CD14-positive monocyte (primary cell): ENCODE measurements at regions not wholly inside any gene's neighbourhood (a gene's known extent, or its start where the extent isn't known, plus 50 kb on each side); places are given as distances from the start of the nearest gene placed in this dataset.

Experiments used
- DNase-seq, 3 donors: peaks; one replicate each; pipeline ENCODE4 v3.0.0-alpha.2; 2011 to 2022
- H2AFZ ChIP-seq: 2 replicates; pipeline ENCODE4 v1.6.0; 2012; ENCODE audit warnings: mild to moderate bottlenecking, low read depth, low read length, inconsistent platforms; ENCODE audit not compliant: insufficient read depth, poor library complexity, severe bottlenecking
- H3K27ac ChIP-seq, 2 donors: 1 replicate in 1 of 2; 2 replicates in 1 of 2; pipeline ENCODE4 v1.5.1; 2012 to 2013; ENCODE audit warnings: low read length in 2 of 2, control low read depth in 1 of 2, inconsistent platforms in 1 of 2, low read depth in 1 of 2, mild to moderate bottlenecking in 1 of 2
- H3K27me3 ChIP-seq, 2 donors: one replicate each; pipeline versions ENCODE4 v1.6.0 to v1.6.1; 2011 to 2013; ENCODE audit warnings: low read length in 2 of 2; ENCODE audit not compliant: control insufficient read depth in 2 of 2, insufficient read depth in 2 of 2
- H3K36me3 ChIP-seq, 2 donors: replicated peaks in 1 of 2; 1 replicate in 1 of 2; 2 replicates in 1 of 2; pipeline versions ENCODE4 v1.5.1 to v1.6.1; 2012 to 2013; ENCODE audit warnings: low read length in 2 of 2, control low read depth in 1 of 2, inconsistent platforms in 1 of 2, mild to moderate bottlenecking in 1 of 2; ENCODE audit not compliant: insufficient read depth in 2 of 2, control insufficient read depth in 1 of 2
- H3K4me1 ChIP-seq, 2 donors: 1 replicate in 1 of 2; 2 replicates in 1 of 2; pipeline versions ENCODE4 v1.5.1 to v1.6.1; 2012 to 2013; ENCODE audit warnings: low read length in 2 of 2, control low read depth in 1 of 2, inconsistent platforms in 1 of 2, mild to moderate bottlenecking in 1 of 2, moderate library complexity in 1 of 2; ENCODE audit not compliant: insufficient read depth in 2 of 2, control insufficient read depth in 1 of 2
- H3K4me2 ChIP-seq: replicated peaks from 2 replicates; pipeline ENCODE3; 2012; ENCODE audit warnings: low read length, moderate library complexity, mild to moderate bottlenecking; ENCODE audit not compliant: poor library complexity, severe bottlenecking; ENCODE audit errors: extremely low read depth
- H3K4me3 ChIP-seq, 3 experiments: fragments of 200-600 bp in 1 of 3; sonication (generic) in 1 of 3; replicated peaks in 1 of 3; 1 replicate in 2 of 3; 2 replicates in 1 of 3; pipeline ENCODE4 v1.5.1; 2011 to 2013; ENCODE audit warnings: low read length in 3 of 3, mild to moderate bottlenecking in 3 of 3, control low read depth in 2 of 3, low read depth in 2 of 3, inconsistent platforms in 1 of 3, moderate library complexity in 1 of 3
- H3K79me2 ChIP-seq: 2 replicates; pipeline ENCODE4 v1.6.0; 2012; ENCODE audit warnings: mild to moderate bottlenecking, control low read depth, inconsistent platforms, low read length, moderate library complexity; ENCODE audit not compliant: insufficient read depth
- H3K9ac ChIP-seq: 2 replicates; pipeline ENCODE4 v1.6.0; 2017; ENCODE audit warnings: low read length, mild to moderate bottlenecking; ENCODE audit not compliant: insufficient read depth, poor library complexity, severe bottlenecking
- H3K9me3 ChIP-seq, 2 donors: replicated peaks in 1 of 2; 1 replicate in 1 of 2; 2 replicates in 1 of 2; pipeline versions ENCODE4 v1.5.1 to v1.6.1; 2012 to 2013; ENCODE audit warnings: low read length in 2 of 2, control low read depth in 1 of 2; ENCODE audit not compliant: control insufficient read depth in 1 of 2, insufficient read depth in 1 of 2
- H4K20me1 ChIP-seq: 2 replicates; pipeline ENCODE4 v1.6.0; 2012; ENCODE audit warnings: mild to moderate bottlenecking, low read length, control low read depth, moderate library complexity; ENCODE audit not compliant: insufficient read depth
- H3K27ac Mint-ChIP-seq, 7 donors: one replicate each; pipeline ENCODE4 v1.8.0; 2020; ENCODE audit warnings: mild to moderate bottlenecking in 7 of 7, mixed read lengths in 7 of 7, moderate library complexity in 6 of 7, inconsistent platforms in 2 of 7
- H3K27me3 Mint-ChIP-seq, 3 donors: one replicate each; pipeline ENCODE4 v1.8.0; 2021 to 2022; ENCODE audit warnings: low read depth in 3 of 3, mild to moderate bottlenecking in 3 of 3, mixed read lengths in 3 of 3, moderate library complexity in 3 of 3, inconsistent platforms in 1 of 3
- H3K36me3 Mint-ChIP-seq, 2 donors: one replicate each; pipeline ENCODE4 v1.8.0; 2020; ENCODE audit warnings: mixed read lengths in 2 of 2, inconsistent platforms in 1 of 2, mild to moderate bottlenecking in 1 of 2
- H3K4me1 Mint-ChIP-seq: one replicate; pipeline ENCODE4 v1.8.0; 2020; ENCODE audit warnings: mild to moderate bottlenecking, mixed read lengths
- H3K4me3 Mint-ChIP-seq, 2 donors: one replicate each; pipeline ENCODE4 v1.8.0; 2020; ENCODE audit warnings: mild to moderate bottlenecking in 2 of 2, mixed read lengths in 2 of 2, moderate library complexity in 1 of 2
- H3K9me3 Mint-ChIP-seq, 7 donors: one replicate each; pipeline ENCODE4 v1.8.0; 2020 to 2022; ENCODE audit warnings: mixed read lengths in 7 of 7, mild to moderate bottlenecking in 6 of 7, moderate library complexity in 6 of 7, inconsistent platforms in 2 of 7
- CTCF ChIP-seq: fragments of 200-600 bp; IDR thresholded peaks from one replicate; pipeline ENCODE4 v1.8.0; 2022; ENCODE audit warnings: antibody characterized with exemption, mild to moderate bottlenecking
- WGBS: methylation state at CpG from one replicate; pipeline ENCODE4 v1.1.5; 2013; ENCODE audit warnings: missing lambda C conversion rate; ENCODE audit not compliant: insufficient coverage; 5-methylcytosine and 5-hydroxymethylcytosine counted together
- intact Hi-C, 2 donors: fragments of 100-400 bp; cut with micrococcal nuclease; formaldehyde crosslinking; loops; one replicate each; pipeline versions ENCODE4 v1.15.0 to v1.15.1; 2023

- Histone ChIP-seq H3K4me2 (no peak overlapping the region), H3K9ac (no peak overlapping the region), H3K4me3 (no peak overlapping the region), H3K9me3 (no peaks in the 10 kb centered on the region), H3K27ac (no peak overlapping the region), H3K4me1 (no peaks in the 10 kb centered on the region), H3K27me3 (no peaks in the 10 kb centered on the region), H2AFZ (no peak overlapping the region), H3K36me3 (no peaks in the 10 kb centered on the region), H4K20me1 (no peaks in the 10 kb centered on the region), H3K79me2 (no peaks in the 10 kb centered on the region)
- no peak overlapping the region for H3K27ac Mint-ChIP-seq
- H3K4me1 Mint-ChIP-seq: peaks cover 6% of the 10 kb centered on the region
- no peaks in the 10 kb centered on the region for H3K36me3 Mint-ChIP-seq
- no peaks in the 10 kb centered on the region for H3K9me3 Mint-ChIP-seq
- H3K27me3 Mint-ChIP-seq: no peaks in the 10 kb centered on the region
- DNase-seq: no peak
- TF ChIP-seq CTCF: no peak
- H3K4me3 Mint-ChIP-seq: no peak overlapping the region
- 80% methylated on average over 1 of the region's 4 CpGs for WGBS
- intact Hi-C loops: no loop called here
Observed at GRCh38 chr1:78834201-78834741, 172.3 kb downstream of the ADGRL4 start.

- Histone ChIP-seq H3K9ac (no peak overlapping the region), H3K4me1 (no peaks in the 10 kb centered on the region), H3K27ac (no peak overlapping the region), H3K4me3 (no peak overlapping the region), H3K27me3 (no peaks in the 10 kb centered on the region), H3K4me2 (no peak overlapping the region), H3K79me2 (no peaks in the 10 kb centered on the region), H3K36me3 (no peaks in the 10 kb centered on the region), H2AFZ (no peak overlapping the region), H3K9me3 (no peaks in the 10 kb centered on the region), H4K20me1 (no peaks in the 10 kb centered on the region)
- H3K36me3 Mint-ChIP-seq: no peaks in the 10 kb centered on the region
- H3K9me3 Mint-ChIP-seq: no peaks in the 10 kb centered on the region
- H3K4me1 Mint-ChIP-seq: peaks cover 6% of the 10 kb centered on the region
- H3K27ac Mint-ChIP-seq: peak overlapping the region in 1 of 7 donors; percentile 40
- no peak overlapping the region for H3K4me3 Mint-ChIP-seq
- no peak for TF ChIP-seq CTCF
- intact Hi-C loops: no loop called here
- no peak for DNase-seq
- no peaks in the 10 kb centered on the region for H3K27me3 Mint-ChIP-seq
Observed at GRCh38 chr1:78836726-78837125, 169.8 kb downstream of the ADGRL4 start.
